ENCODE measurements at regions not wholly inside any gene's neighbourhood (a gene's known extent, or its start where the extent isn't known, plus 50 kb on each side); places are given as distances from the start of the nearest gene placed in this dataset.

- TF ChIP-seq POLR2A (IDR thresholded peaks at IDR 0.05) (no peak), CTCF (IDR thresholded peaks at IDR 0.05) (no peak), POLR2AphosphoS5 (IDR thresholded peaks at IDR 0.05; ENCODE audit: insufficient read depth in 1 of 2, low read depth in 1 of 2) (no peak)
These were observed 576.5 kb downstream of the ZNF385D start for GRCh38 chr3:21174461-21174860.

All from vagina (tissue), 2 donors.